ENCODE measurements at regions not wholly inside any gene's neighbourhood (a gene's known extent, or its start where the extent isn't known, plus 50 kb on each side); places are given as distances from the start of the nearest gene placed in this dataset.

DNA sequence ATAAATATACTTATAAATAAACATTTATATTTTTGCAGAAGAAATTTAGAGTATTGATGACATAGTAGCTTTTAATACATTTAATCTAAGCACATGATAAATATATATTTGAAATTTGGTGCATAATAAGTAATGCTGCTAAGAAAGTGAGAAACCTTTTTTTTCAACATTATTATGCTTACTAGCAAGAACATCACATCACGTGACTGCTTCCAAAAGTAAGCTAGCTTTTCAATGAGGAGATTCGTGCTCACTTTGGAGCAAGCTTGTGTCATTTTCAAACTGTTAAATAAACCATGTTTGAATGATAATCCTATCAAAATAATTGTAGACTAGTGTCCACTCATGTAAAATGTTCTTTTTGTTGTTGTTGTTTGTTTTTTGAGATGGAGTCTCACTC is 109.0 kb upstream of the SLC4A7 start:
- no peak for DNase-seq (ENCODE audit: low read depth in 1 of 2, low spot score in 1 of 2)

DNA sequence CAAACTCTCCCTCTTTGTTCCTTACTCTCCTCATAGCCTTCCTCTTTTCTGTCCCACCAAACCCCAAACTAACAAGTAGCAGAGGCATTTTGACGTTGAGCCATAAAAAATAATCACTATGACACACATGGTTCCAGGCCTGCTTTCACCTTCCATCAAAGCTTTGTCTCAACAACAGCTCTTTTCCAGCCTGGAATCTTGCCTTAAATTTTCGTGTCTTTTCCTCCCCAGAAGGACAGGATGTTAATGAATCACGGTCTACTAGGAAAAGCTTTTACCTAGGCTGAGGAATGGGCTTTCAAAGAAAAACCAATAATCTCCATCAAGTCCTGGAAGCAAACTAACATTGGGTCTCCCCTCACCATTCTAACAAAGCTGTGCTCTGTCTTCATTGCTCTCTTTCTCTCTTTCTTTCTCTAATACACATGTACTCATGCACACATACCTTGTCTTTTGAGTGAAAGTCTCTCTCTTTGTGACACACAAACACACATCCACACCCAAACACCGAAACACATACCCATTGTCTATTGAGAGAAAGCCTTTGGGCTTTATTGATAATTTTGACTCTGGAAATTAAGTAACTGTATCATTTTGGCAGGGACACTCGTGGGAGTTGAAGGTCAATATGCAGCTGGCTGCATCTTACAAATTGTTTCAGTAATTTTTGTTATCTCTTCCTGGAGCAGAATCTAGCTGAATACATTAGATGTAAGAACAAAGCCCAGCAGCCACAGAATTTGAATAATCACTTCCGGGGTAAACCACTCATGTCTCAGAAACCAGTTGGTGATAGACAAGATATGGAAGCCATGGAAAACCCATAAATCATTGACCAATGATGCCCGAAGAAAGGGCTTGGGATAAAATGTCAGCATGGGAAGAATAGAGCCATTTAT is 107.4 kb upstream of the SLC4A7 start:
- no peak for DNase-seq (ENCODE audit: low read depth in 1 of 2, low spot score in 1 of 2)

DNA sequence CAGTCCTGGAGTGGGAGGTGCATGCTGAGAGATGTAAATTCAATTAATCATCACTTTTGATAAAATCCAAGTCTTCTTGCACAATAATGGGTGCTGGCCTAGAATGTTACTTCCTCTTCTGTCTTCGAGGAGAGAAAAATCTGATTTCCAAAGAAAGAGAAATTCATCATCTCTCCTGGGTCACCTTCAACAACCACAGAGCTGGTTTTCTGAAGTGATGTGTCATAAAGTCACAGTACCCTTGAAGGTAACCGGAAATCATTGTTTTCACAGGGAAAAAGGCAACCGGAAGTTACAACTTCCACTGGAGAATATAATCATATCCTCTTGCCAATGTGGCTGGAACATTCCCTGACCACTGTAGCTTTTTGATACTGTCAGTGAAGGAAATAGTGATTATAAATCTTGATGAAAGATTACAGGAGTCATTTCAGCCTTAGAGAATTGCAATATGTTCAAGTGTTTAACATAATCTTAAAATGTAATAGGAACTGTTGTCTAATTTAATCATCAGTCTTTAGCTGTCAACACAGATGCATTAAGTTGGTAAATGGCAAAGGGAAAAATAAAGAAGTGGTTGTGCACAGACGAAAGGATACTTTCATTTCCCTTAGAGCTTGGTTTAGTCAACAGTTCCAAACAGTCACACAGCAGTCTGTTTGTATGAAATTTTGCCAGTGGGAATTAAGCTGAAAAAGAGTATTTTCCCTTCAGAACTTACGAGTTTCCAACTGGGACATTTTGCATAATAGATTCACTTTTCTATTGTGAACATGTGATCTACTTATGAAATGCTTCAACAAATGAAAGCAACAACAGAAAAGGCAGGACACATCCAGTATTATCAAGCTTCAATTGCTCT is 106.5 kb upstream of the SLC4A7 start:
- DNase-seq (ENCODE audit: low read depth in 1 of 2, low spot score in 1 of 2): no peak

DNA sequence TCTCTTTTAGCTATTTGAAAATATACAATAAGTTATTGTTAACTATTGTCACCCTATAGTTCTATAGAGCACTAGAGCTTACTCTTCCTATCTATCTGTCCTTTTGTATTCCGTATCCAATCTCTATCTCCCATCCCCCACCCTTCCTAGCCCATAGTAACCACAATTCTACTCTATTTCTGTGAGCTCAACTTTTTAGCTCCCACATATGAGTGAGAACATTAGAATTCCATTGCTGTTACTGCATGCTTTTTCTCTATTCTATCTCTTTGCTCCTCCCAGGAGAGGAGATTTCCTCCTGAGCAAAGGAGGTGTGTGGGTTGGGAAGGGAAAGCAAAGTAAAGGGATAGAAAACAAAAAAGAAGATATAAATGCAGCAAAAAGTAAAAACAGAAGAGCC is 105.6 kb upstream of the SLC4A7 start:
- DNase-seq (ENCODE audit: low read depth in 1 of 2, low spot score in 1 of 2): no peak

DNA sequence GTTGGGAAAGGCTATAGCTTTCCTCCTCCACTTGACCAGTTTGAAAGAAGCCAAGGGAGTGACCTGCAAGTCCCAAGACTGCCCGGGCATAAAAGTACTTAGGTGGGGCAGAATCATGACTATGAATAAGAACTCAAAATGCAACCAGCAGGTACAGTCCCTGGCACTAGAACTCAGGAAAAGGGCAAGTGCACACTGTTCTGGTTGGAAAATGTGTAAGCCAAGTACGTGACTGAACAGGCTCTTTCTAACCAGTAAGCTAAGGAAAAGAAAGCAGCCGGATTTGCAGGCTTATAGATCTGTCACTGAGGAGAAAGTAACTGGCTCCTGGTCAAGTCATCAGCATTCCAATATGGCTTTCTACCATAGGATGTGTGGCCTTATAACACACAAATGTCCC is 101.2 kb upstream of the SLC4A7 start:
- DNase-seq (ENCODE audit: low read depth in 1 of 2, low spot score in 1 of 2): no peak

DNA sequence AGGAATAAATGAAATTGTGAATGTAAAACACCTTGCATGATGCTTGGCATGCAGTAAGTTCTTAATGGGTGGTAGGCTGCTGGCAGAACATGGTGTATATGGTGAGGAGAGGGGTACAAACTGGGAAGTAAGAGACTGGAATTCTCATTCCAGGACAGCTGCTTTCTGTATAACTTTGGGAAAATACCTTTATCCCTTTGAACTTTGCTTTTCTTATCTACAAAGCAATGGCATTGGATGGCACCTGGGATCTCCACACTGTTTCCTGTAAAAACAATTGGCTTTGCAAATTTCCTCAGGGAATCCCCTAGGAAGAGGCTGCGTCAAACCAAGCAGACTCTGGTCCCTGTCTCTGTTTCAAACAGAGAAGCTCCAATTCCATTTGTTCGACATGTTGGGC is 100.7 kb upstream of the SLC4A7 start:
- no peak for DNase-seq (ENCODE audit: low read depth in 1 of 2, low spot score in 1 of 2)

DNA sequence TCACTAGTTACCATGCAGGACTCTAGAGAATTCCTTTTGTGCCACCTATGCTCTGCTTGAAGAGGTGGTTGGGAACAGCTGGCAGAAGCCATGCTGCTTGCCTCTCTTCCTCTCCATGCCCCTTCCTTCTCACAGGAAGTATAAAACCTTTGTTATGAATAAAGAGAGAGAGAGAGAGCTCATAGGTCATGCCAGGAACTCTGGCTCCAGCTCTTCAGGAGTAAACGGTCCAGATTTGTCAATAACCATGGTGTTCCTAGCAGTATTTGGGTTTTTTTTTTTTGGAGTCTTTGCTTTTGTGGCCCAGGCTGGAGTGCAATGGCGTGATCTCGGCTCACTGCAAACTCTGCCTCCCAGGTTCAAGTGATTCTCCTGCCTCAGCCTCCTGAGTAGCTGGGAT is 97.7 kb upstream of the SLC4A7 start:
- DNase-seq (ENCODE audit: low read depth in 1 of 2, low spot score in 1 of 2): no peak

DNA sequence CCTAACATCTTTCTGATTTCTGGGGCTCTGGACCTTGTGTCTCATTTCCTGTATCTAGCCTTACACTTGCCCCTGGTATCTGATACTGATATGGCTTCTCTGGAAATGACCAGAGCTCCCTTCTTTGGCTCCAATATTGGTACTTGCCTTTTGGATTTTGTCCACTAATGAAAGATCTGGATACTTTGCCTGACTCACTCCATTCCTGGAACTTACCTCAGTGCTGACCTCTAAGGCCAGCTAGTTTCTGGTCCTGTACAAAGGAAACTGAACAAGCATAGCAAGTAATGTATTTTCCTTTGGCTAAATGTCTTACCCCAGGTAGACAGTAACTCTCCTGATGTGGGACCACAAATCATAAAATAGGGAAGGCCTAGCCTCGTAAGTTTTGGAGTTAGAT is 93.8 kb upstream of the SLC4A7 start:
- DNase-seq (ENCODE audit: low read depth in 1 of 2, low spot score in 1 of 2): no peak

DNA sequence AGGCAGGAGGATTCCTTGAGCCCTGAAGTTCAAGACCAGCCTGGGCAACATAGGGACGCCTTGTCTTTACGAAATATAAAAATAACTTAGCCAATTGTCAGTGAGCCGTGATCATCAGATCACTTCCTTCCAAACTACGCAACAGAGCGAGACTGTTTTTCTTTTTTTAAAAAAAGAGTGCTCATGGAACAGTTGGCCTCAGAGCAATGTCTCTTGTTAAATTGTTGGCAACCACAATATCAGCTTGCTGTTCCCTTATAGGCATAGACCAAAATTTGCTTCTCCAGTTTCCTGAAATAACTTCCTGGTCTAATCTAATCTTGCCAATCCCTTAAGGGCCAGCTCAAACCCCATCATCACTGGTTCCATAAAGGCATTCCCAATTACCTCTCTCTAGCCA is 93.3 kb upstream of the SLC4A7 start:
- no peak for DNase-seq (ENCODE audit: low read depth in 1 of 2, low spot score in 1 of 2)

DNA sequence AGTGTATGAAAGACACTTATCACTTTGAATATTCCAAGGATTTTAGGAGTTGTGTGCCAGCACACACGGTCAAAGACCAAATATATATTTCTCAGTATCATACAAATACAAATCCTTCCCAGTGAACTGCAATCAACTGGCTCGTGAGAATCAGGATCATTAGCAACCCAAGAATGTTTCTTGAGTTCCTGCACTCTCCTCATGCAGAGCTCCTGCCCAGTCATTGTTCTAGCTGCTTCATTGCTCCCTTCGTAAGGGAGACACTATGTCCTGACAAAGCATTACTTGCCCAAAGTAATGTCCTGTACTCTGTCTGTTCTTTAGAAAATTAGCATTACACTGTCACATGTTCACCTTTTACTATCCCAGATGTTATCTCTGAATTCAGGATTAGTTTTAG is 92.0 kb upstream of the SLC4A7 start:
- no peak for DNase-seq (ENCODE audit: low read depth in 1 of 2, low spot score in 1 of 2)

DNA sequence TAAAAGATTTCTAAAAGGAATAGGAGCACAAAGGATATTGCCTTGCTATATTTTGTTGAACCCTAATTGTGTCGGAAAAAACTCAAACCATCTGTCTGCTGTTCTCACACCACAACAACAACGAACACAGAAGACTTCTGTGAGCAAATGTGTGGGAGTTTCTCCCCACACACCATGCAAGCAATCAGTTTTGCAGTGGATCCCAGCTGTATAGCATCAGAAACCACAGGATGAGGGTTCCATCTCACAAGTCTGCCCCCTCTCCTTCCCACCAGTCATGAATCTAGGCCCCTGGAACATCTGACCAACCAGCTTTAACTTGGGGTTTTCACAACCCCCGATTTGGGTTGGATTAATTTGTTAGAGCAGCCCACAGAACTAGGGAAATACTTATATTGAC is 91.3 kb upstream of the SLC4A7 start:
- DNase-seq (ENCODE audit: low read depth in 1 of 2, low spot score in 1 of 2): no peak

DNA sequence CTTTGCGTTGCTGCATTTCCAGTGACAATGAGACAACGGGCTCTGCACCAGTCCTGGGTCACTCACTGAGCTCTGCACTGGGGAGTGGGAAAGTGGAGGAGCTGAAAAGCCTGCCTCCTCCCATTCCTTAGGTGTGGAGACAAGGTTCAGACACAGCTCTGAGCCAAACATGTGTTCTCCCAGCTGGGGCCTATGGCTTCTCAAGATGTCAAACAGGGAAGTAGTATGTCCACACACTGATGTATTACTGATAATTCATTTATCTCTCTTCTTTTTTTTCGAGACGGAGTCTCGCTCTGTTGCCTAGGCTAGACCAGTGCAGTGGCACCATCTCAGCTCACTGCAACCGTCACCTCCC is 90.2 kb upstream of the SLC4A7 start:
- DNase-seq (ENCODE audit: low read depth in 1 of 2, low spot score in 1 of 2): no peak

DNA sequence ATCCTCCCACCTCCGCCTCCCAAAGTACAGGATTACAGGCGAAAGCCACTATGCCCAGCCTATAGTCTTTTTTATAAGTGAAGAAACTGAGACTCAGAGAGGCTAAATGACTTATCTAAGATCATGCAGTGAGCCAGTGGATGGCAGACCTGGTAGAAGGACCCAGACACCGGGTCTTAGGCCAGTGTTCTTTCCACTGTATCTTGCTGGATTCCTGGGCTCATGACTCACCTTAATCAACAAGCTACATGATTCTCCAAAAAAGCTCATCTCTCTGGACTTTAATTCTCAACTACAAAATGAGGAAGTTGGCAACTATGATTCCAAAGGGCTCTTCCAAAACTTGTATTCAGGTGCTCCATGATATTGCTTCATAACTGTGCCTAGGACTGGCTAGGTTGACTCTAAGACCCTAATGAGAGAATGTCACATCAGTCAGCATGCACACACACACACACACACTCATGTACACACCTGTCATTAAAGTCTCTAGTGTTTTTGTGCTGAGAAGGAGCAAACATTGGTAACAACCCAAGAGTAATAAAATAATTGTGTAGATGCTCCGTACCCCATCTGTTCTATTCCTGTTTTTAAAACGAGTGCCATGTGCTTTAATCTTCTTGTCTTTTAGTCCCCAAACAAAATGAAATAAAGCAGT is 89.7 kb upstream of the SLC4A7 start:
- DNase-seq (ENCODE audit: low read depth in 1 of 2, low spot score in 1 of 2): no peak

DNA sequence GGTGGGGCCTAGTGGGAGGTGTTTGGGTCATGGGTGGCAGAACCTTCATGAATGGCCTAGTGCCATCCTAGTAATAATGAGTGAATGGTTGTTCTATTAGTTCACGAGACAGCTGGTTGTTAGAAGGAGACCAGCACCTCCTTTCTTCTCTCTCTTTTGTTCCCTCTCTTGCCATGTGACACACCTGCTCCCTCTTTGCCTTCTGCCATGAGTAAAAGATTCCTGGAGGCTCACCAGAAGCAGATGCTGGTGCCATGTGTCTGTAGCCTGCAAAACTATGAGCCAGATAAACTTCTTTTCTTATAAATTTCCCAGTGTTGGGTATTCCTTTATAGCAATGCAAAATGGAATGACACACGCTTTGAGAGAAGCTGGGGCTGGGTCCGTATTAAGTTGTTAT is 89.0 kb upstream of the SLC4A7 start:
- DNase-seq (ENCODE audit: low read depth in 1 of 2, low spot score in 1 of 2): no peak

DNA sequence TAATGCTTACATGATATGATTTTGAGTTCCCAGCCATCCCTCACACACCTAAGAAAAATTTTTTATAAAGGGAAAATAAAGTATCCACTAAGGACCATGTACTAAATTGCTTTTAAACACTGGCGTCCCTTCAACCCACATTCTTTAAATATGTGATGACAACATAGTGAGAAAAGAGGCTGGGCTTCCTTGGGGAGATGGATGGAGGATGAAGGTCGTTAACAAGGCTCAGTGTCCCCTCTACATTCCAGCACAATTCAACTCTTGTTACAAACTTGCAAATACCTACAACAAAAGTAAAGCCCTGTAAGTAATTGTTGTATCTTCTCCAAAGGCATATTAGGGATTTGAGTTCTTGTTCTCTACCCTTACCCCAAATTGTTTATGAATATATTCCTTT is 87.2 kb upstream of the SLC4A7 start:
- DNase-seq (ENCODE audit: low read depth in 1 of 2, low spot score in 1 of 2): no peak

DNA sequence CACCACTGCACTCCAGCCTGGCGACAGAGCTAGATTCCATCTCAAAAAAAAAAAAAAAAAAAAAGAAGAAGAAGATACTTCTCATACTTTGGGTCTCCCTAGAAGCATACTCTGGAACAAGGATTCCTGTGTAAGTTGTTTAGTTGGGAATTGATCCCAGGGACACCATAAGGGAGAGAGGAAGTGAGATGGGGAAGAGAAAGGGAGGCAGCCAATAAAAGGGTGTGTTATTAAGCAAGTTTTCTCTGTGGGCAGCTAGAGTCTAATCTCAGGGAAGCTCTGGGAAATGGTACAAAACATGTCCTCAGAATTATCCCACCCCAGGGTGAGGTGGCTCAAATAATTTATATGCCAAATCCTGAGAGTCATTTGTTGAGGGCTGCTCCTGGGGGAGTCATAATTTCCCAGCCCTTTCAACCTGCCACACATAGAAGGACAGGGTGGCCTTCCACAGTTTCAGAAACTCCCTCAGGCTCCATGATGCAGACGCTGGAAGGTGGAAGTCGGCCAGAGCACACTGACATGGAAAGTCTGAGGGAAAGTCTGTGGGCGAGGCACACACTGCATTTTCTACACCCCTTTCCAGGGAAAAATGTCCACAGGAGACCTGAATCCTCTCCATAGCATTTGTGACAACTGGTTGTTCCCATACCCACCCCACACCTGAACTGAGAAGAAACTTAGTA is 86.4 kb upstream of the SLC4A7 start:
- no peak for DNase-seq (ENCODE audit: low read depth in 1 of 2, low spot score in 1 of 2)

DNA sequence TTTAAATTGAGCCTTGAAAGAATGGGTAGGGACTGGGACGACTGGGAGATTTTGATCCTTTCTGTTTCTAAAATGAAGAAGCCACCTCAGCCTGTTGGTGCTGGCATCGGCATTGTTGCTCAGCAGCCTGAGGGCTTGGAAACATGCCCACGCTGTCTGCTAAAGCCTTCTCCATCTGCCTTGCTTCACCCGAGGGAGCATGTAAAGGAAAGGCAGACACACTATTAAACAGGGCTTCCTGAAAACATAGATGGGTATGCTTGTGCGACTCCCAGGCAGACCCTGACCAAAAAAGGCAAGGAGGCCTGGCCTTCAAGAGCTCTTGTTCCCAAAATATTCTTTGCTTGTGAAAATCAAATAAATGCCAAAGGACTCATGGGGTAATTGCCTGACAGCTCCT is 84.2 kb upstream of the SLC4A7 start:
- no peak for DNase-seq (ENCODE audit: low read depth in 1 of 2, low spot score in 1 of 2)

DNA sequence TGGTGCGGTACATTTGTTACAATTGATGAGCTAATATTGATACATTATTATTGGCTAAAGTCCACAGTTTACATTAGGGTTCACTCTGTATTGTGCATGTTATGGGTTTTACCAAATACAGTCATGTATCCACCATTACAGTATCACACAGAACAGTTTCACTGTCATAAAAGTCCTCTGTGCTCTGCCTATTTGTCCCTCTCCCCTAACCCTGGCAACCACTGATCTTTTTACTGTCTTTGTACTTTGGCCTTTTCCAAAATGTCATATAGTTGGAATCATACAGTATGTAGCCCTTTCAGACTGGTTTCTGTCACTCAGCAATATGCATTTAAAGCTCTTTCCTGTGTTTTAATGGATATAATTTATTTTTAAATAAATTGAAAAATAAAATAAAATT is 83.1 kb upstream of the SLC4A7 start:
- no peak for DNase-seq (ENCODE audit: low read depth in 1 of 2, low spot score in 1 of 2)

DNA sequence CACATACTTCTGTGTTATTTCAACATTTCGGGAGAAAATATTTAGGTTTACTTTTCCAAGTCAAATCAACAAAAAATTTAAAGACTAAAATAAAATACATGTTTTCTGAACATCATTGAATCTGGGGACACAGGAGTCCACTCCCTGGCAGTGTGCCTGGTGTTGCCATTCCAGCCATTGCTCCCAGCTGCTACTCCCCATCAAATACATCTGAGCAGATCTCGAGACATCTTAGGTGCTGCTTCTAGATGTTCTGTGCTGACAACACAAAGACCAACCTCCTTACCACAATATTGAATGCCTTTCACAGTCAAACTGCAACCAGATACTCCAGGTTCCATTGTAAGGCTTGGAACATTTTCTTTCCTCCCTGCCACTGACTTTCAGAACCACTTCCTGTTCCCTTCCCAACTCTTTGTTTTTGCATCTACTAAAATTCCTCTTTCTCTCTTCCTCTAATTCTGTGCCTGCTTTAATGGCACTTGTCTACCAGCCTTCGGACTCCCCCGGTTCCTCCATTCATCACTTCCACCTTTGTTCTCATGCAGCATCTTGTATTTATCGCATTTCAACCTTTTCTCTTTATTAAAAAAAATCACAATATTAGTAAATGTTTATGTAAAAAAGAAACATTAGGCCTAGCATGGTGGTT is 81.1 kb upstream of the SLC4A7 start:
- DNase-seq (ENCODE audit: low read depth in 1 of 2, low spot score in 1 of 2): no peak

DNA sequence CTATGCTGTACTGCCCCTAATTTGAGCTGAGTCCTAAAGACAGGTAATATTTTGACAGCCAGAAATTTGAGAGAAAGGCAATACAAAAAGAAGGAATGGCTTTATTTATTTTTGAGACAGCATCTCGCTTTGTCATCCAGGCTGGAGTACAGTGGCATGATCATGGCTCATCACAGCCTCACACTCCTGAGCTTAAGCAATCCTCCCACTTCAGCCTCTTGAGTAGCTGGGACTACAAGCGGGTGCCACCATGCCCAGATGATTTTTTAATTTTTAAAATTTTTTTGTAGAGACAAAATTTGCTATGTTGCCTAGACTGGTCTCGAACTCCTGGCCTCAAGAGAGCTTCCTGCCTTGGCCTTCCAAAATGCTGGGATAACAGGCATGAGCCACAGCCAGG is 77.4 kb upstream of the SLC4A7 start:
- DNase-seq (ENCODE audit: low read depth in 1 of 2, low spot score in 1 of 2): no peak

DNA sequence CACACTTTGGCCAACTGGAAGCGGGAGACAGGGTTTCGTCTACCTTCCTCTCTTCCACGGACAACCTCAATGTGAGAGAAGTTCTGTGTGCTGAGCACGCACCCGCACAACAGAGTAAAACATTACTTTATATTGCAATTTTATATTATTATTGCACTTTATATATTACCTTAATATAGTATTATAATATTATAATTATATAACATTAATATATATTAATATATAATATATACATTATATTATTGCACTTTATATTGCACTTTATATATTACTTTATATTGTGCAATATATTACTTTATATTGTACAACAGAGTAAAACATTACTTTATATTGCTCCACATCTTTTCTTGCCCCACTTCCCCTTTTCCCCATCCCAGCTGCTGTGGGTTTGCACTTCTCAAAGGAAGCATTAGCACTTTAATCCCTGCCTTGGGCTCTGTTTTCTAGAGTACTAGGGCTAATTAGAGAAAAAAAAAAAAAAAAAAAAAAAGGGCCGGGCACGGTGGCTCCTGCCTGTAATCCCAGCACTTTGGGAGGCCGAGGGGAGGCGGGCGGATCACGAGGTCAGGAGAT is 76.4 kb upstream of the SLC4A7 start:
- DNase-seq (ENCODE audit: low read depth in 1 of 2, low spot score in 1 of 2): no peak
